ENCODE measurements at regions not wholly inside any gene's neighbourhood (a gene's known extent, or its start where the extent isn't known, plus 50 kb on each side); places are given as distances from the start of the nearest gene placed in this dataset.

GRCh38 chr2:121069434-121069969 is 215.5 kb downstream of the TFCP2L1 start:
- TF ChIP-seq, protein P1, sequence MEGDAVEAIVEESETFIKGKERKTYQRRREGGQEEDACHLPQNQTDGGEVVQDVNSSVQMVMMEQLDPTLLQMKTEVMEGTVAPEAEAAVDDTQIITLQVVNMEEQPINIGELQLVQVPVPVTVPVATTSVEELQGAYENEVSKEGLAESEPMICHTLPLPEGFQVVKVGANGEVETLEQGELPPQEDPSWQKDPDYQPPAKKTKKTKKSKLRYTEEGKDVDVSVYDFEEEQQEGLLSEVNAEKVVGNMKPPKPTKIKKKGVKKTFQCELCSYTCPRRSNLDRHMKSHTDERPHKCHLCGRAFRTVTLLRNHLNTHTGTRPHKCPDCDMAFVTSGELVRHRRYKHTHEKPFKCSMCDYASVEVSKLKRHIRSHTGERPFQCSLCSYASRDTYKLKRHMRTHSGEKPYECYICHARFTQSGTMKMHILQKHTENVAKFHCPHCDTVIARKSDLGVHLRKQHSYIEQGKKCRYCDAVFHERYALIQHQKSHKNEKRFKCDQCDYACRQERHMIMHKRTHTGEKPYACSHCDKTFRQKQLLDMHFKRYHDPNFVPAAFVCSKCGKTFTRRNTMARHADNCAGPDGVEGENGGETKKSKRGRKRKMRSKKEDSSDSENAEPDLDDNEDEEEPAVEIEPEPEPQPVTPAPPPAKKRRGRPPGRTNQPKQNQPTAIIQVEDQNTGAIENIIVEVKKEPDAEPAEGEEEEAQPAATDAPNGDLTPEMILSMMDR (IDR thresholded peaks at IDR 0.05) = no peak
- no peak for TF ChIP-seq POLR2A (IDR thresholded peaks at IDR 0.05)
- no peak for TF ChIP-seq EP300 (IDR thresholded peaks at IDR 0.05)
- no peak for TF ChIP-seq POLR2AphosphoS5 (IDR thresholded peaks at IDR 0.05)

All from upper lobe of left lung (tissue), 4 donors.